ENCODE measurements at regions not wholly inside any gene's neighbourhood (a gene's known extent, or its start where the extent isn't known, plus 50 kb on each side); places are given as distances from the start of the nearest gene placed in this dataset.
A peak's percentile ranks its signal among the peaks of the same experiment; 100 is the strongest.

DNA sequence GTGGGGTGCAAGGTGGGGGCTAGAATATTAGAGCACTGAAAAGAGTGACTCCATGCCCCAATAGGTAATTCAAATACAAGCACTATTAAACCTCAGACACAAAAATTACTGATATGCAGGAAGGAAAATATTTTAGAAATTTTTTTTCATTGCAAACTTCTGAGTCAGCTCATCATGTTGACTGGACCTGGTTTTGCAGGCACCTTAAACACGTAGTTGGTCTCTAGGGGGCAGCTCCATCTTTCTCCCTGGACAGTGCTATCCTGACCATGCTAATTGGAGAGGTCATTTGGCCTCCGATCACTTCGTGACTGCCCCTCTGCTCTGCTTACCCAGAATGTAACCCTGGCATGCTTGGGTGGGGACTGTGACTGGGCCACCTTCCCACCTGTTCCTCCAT is 368.4 kb upstream of the MKI67 start (continued):
- TF ChIP-seq, protein P1, sequence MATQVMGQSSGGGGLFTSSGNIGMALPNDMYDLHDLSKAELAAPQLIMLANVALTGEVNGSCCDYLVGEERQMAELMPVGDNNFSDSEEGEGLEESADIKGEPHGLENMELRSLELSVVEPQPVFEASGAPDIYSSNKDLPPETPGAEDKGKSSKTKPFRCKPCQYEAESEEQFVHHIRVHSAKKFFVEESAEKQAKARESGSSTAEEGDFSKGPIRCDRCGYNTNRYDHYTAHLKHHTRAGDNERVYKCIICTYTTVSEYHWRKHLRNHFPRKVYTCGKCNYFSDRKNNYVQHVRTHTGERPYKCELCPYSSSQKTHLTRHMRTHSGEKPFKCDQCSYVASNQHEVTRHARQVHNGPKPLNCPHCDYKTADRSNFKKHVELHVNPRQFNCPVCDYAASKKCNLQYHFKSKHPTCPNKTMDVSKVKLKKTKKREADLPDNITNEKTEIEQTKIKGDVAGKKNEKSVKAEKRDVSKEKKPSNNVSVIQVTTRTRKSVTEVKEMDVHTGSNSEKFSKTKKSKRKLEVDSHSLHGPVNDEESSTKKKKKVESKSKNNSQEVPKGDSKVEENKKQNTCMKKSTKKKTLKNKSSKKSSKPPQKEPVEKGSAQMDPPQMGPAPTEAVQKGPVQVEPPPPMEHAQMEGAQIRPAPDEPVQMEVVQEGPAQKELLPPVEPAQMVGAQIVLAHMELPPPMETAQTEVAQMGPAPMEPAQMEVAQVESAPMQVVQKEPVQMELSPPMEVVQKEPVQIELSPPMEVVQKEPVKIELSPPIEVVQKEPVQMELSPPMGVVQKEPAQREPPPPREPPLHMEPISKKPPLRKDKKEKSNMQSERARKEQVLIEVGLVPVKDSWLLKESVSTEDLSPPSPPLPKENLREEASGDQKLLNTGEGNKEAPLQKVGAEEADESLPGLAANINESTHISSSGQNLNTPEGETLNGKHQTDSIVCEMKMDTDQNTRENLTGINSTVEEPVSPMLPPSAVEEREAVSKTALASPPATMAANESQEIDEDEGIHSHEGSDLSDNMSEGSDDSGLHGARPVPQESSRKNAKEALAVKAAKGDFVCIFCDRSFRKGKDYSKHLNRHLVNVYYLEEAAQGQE (IDR thresholded peaks at IDR 0.05; ENCODE audit: borderline replicate concordance) = peak; percentile 16; the same call in 1 of the 2 replicates
- TF ChIP-seq, protein P1 (CRISPR knock-in tag; IDR thresholded peaks at IDR 0.05; ENCODE audit: low read depth) = no peak
- TF ChIP-seq ZFX (CRISPR knock-in tag; IDR thresholded peaks at IDR 0.05) (no peak), ZNF354B (CRISPR knock-in tag; IDR thresholded peaks at IDR 0.05) (no peak), ZNF764 (CRISPR knock-in tag; IDR thresholded peaks at IDR 0.05; ENCODE audit: low read depth) (no peak), PPARD (CRISPR knock-in tag; IDR thresholded peaks at IDR 0.05) (no peak), HCFC1 (IDR thresholded peaks at IDR 0.05; ENCODE audit: low read depth, low read length) (no peak), TAF7 (tag; IDR thresholded peaks at IDR 0.05) (no peak), GATAD2B (IDR thresholded peaks at IDR 0.05; ENCODE audit: borderline replicate concordance) (no peak), CHD4 (IDR thresholded peaks at IDR 0.05; ENCODE audit: insufficient read depth, insufficient replicate concordance, low read depth, low read length, poor library complexity, severe bottlenecking) (no peak), ZFP30 (CRISPR knock-in tag; IDR thresholded peaks at IDR 0.05; ENCODE audit: borderline replicate concordance) (no peak)

Data from K562 (cell line).